Upper lobe of left lung (tissue), 4 donors: ENCODE measurements at regions not wholly inside any gene's neighbourhood (a gene's known extent, or its start where the extent isn't known, plus 50 kb on each side); places are given as distances from the start of the nearest gene placed in this dataset.

ENCODE experiments used
- CTCF ChIP-seq, 6 experiments: fragments of 450-650 bp in 4 of 6; fragments of 200-600 bp in 2 of 6; sonication (generic) in 2 of 6; IDR thresholded peaks; one replicate each; pipeline ENCODE4 v1.5.1; 2016 to 2019; ENCODE audit warnings: antibody characterized with exemption in 6 of 6
- EP300 ChIP-seq, 4 donors: sonication (generic); formaldehyde crosslinking; IDR thresholded peaks; one replicate each; pipeline ENCODE4 v1.5.1; 2017; ENCODE audit warnings: antibody characterized with exemption in 4 of 4, control low read depth in 2 of 4
- POLR2A ChIP-seq, 4 donors: fragments of 450-650 bp; IDR thresholded peaks; one replicate each; pipeline ENCODE4 v1.5.1; 2016 to 2017; ENCODE audit warnings: antibody characterized with exemption in 4 of 4, mild to moderate bottlenecking in 2 of 4
- POLR2AphosphoS5 ChIP-seq, 2 donors: sonication (generic); formaldehyde crosslinking; IDR thresholded peaks; one replicate each; pipeline ENCODE4 v1.5.1; 2017; ENCODE audit warnings: antibody characterized with exemption in 2 of 2

DNA sequence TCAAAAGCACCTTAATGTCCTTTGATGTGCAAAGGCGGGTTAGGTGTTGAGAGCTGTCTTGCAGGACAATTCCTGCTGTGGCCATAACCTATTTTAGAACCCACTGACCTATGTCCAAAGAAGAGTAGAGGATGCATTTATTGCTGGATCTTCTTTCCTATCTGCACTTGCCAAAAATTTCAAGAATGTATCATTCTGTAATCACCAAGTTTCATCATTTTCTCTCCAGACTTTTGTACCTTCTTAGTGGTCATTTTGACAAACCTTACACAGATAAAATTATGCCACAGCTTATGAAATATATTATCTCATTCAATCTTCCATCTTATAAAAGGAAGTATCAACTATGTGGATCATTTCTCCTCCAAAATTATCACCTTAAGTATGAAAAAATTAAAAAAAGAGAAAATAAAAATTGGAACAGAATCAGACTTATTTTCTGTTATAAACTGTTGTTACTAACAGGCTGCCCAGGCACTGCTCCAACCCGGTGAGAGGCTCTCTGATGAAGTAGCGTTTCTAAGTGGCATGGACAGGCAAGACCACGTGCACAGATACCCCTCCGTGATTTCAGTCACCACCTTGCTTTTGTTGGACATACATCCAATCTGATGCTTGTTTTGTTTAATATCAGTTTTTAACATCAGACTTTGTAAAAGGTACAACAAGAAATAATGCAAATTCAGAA lies 559.9 kb upstream of the ID2 start:
- TF ChIP-seq CTCF (IDR thresholded peaks at IDR 0.05) (no peak), POLR2A (IDR thresholded peaks at IDR 0.05) (no peak), POLR2AphosphoS5 (IDR thresholded peaks at IDR 0.05) (no peak), EP300 (IDR thresholded peaks at IDR 0.05) (no peak)
